GM12873 (cell line): ENCODE measurements at regions not wholly inside any gene's neighbourhood (a gene's known extent, or its start where the extent isn't known, plus 50 kb on each side); places are given as distances from the start of the nearest gene placed in this dataset.

Experiments used
- TF ChIP-seq, protein P1 (sequence below): IDR thresholded peaks from 2 replicates; pipeline ENCODE4 v1.5.1; 2012; ENCODE audit warnings: low read depth, mild to moderate bottlenecking, moderate library complexity, low read length, control low read depth; ENCODE audit not compliant: insufficient read depth; ENCODE audit errors: missing control alignments

DNA sequence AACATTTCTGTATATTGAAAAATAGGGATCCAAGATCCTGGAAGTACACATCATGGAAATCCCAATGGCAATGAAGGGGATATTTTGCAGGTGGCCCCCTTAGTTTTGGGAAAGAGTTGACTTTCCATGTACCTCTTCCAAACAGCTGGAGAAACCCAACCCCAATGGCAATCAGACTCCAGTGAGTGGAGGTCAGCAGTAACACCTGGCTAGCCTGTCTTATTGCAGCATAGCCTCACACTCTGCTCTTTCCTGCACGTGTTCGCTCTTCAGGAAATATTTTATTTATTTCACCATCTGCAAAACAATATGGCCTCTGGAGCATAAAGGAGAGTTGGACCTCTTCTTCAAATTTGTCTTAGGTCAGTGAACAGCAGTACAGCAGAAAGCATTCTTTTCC is 340.0 kb upstream of the NRP1 start:
- TF ChIP-seq, protein P1, sequence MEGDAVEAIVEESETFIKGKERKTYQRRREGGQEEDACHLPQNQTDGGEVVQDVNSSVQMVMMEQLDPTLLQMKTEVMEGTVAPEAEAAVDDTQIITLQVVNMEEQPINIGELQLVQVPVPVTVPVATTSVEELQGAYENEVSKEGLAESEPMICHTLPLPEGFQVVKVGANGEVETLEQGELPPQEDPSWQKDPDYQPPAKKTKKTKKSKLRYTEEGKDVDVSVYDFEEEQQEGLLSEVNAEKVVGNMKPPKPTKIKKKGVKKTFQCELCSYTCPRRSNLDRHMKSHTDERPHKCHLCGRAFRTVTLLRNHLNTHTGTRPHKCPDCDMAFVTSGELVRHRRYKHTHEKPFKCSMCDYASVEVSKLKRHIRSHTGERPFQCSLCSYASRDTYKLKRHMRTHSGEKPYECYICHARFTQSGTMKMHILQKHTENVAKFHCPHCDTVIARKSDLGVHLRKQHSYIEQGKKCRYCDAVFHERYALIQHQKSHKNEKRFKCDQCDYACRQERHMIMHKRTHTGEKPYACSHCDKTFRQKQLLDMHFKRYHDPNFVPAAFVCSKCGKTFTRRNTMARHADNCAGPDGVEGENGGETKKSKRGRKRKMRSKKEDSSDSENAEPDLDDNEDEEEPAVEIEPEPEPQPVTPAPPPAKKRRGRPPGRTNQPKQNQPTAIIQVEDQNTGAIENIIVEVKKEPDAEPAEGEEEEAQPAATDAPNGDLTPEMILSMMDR: no peak

DNA sequence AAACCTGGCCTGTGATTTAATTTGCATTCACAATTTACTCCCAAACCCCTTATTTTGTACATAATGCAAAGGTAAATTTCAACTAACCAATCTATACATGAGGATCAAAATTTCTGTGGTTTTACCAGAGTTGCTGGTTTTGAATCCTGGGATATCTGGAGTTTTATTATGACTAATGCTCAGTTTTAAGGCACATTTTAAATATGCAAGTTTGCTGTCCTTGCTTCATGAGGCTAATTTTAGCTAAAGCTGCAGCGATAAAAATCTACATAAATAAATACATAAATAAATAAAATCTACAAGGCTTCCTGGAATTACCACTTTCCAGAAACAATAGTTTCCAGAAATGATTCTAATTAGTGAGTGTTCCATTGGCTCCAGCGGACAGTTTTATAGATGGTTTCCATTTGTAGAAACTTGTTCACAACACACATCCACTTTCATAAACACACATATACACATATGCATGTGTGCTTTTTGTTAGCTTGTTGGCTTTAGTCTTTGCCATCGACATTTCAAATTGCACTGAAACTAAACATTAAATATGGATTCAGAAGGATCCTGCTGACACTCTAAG is 339.5 kb upstream of the NRP1 start:
- TF ChIP-seq, protein P1: no peak

DNA sequence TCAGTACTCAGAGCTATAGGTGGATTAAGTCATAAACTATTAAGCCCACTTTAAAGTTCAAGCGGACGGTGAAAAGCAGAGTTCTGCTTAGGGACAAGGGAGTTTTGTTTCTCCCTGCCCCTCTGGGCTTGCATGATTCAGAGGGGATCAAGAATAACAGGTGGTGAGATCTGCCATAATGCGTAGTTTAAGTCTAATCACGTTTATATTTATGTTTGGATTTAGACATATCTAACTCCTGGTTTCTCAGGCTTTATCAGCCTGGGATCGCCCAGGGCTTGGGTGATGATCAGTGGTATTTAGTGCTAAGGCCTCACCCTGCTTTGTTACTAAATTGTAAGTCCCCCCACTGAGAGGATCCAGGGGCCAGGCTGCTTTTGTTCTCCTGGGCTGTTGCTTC is 335.4 kb upstream of the NRP1 start:
- TF ChIP-seq, protein P1: no peak

DNA sequence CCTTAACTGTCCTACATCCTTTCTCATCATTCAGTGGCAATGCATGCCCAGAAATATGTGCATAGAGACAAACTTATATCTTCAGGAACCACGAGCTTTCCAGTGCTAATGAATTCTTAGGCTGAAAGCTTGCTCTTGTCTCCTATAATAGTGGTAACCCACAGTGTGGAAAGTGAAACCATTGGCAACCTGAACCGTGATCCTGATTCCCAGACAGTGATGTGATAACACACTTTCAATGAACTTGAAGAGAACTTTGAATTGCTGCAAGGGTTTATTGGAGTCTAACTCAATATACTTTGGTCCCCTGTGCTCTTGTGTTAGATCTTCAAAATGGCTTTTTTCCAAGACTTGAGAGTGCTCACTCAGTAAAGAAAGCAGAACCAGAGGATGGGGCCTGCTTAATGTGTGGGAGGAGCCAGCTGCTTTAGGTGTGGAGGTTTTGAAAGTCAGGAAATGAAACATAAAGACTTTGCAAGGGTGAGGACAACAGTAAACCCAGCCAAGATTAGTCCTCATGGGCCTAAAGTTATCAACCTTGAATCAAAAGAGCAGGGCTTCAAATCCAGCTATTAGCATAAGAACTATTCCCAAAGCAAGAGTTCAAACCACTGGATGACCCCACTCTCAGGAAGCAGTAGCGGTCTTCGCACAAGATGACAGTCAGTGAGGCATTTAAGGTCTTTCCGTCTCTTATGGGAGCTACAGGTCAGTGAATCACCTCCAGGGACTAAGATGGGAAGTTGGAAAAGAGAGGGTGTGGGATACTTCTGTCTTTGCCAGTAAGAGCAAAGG is 332.4 kb upstream of the NRP1 start:
- TF ChIP-seq, protein P1: no peak

DNA sequence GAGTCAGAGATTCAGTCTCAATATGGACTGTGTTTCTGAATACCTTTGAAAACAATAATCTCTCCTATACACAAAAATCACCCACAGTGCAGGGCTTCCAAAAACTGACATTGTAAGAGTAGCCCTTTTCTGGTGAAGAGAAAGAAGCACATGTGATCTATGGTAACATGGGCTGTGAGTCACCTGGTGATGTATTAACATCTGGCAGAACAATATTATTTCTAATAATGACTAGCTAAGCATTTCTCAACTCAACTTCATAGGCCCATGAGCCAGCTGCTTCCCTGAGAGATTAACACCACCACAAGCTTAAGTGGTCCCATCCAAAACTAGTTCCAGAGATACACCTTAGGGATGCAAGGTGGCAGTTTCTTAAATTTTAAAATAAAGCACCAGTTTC is 331.0 kb upstream of the NRP1 start:
- TF ChIP-seq, protein P1: no peak

DNA sequence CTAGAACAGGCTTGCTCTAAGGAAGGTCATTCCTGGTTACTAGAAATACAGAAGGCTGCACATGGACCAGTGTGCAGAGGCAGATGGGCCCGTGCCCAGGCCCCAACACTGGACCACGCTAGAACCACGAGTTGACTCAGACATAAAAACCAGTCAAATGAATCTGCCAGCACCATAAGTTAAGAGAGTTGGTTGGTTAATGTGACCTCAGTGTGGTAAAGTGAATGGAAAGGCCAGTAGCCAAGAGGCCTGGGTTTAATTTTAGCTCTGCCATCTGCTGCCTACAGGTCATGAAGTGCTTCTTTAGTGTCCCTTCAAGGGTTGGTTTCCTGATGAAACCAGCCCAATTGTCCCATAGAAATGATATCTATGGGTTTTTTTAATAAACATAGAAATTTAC is 329.6 kb upstream of the NRP1 start:
- TF ChIP-seq, protein P1: no peak

DNA sequence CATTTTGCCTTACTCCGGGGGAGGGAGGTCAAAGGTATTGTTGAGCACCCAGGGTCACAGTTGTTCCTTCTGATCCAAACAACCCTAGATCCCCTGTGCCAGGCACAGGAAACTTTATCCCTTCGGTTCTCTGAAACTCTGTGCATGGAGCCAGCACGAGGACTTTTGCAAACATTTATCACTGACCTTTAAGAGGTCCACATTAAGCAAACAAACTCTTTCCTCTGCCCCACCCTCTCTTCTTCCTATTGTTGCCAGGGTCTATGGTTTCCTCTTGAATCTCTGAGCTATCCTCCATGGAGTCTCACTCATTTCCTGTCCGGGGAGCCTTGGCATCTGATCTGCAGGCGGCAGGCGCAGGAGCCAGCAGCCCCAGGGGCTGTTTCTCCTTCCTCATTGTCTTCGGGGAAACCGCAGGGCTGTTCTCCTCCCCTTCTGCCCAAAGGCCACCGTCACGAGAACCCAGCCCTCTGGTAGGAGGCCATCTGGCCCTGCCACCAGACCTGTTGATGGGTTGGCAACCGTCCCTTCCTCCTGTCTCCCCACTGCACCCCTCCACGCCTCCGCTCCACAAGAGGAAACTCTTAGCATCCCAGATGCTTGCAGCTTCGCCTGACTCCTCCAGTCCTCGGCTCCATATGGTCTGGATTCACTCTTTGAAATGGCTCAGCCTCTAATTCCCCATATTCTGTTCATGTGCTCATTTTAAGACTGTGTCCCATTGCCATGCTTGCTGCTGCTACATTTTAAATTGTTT is 327.3 kb upstream of the NRP1 start:
- TF ChIP-seq, protein P1: no peak
